GM10266 (cell line): ENCODE measurements at regions not wholly inside any gene's neighbourhood (a gene's known extent, or its start where the extent isn't known, plus 50 kb on each side); places are given as distances from the start of the nearest gene placed in this dataset.

Source experiments
- DNase-seq: peaks from one replicate; pipeline ENCODE4 v3.0.0; 2012; ENCODE audit errors: extremely low spot score
- CTCF ChIP-seq: IDR thresholded peaks from 2 replicates; pipeline ENCODE4 v1.5.1; 2012; ENCODE audit warnings: mild to moderate bottlenecking, low read depth; ENCODE audit not compliant: control insufficient read depth, insufficient read depth; ENCODE audit errors: missing control alignments

DNA sequence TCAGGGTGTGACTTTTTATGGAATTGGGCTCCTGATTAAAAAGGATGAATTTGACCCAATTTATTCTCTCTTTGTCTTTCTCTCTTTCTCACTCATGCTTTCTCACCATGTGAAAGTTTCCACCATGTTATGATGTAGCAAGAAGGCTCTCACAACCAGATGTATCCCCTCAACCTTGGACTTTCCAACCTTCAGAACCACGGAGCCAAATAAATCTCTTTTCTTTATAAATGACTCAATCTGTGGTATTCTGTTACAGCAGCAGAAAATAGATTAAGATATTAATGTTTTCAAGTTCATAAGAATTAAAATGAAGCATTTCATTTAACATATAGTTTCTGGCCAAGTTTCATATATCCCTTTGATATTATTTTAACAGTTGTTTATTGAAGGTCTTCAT, 698.5 kb downstream of the TRAM1L1 start:
- DNase-seq = no peak
- no peak for TF ChIP-seq CTCF

GRCh38 chr4:116385583-116385982, 699.8 kb downstream of the TRAM1L1 start:
- no peak for TF ChIP-seq CTCF
- DNase-seq = no peak

DNA sequence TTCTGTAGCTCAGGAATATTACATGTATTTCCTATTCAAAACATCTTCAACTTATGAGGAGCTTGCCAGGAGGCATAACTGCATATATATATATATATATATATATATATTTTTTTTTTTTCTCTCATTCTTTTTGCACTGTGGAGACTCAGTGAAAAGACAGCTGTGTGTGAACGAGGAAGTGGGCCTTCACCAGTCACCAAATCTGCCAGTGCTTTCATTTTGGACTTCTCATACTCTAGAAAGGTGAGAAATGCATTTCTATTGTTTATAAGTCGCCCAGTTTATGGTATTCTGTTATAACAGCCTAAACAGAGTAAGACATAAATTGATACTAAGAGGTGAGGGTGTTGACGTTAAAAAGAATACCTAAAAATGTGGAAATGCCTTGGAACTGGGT, 710.6 kb downstream of the TRAM1L1 start:
- no peak for DNase-seq
- no peak for TF ChIP-seq CTCF

GRCh38 chr4:116362583-116362982, 722.8 kb downstream of the TRAM1L1 start:
- no peak for DNase-seq
- no peak for TF ChIP-seq CTCF

DNA sequence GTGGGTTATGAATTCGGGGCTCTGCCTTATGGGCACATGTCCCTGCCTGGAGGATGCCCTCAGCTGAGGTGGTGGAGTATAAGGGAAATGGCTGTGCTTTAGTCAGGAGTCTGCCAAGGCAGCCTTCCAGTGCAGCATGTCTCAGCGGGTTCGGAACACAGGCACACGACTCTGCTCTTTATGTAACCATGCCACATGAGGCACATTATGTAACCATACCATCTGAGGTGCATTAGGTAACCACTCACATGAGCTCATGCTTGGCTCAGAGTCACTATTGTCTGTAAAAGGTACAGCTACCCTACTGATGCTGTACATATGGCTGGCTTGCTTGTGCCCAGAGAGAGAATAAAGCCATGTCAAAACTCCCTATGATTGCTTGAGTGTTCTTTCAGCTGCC, 723.6 kb downstream of the TRAM1L1 start:
- no peak for TF ChIP-seq CTCF
- no peak for DNase-seq

GRCh38 chr4:116358633-116359222, 726.6 kb downstream of the TRAM1L1 start:
- peak; percentile 79 for TF ChIP-seq CTCF
- peak; percentile 40 for DNase-seq

DNA sequence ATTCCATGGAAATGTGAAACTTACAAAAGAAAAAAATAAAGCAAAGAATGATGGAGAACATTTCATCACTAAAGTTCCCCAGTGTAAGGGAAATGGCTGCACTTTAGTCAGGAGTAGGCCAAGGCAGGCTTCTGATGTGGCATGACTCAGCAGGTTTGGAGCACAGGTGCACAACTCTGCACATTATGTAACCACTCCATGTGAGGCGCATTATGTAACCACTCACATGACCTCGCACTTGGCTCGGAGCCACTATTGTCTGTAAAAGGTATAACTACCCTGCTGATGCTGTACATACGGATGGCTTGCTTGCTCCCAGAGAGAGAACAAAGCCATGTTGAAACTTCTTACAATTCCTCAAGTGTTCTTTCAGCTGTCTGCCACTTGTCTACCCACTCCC, 727.6 kb downstream of the TRAM1L1 start:
- TF ChIP-seq CTCF = no peak
- no peak for DNase-seq
